ENCODE measurements at regions not wholly inside any gene's neighbourhood (a gene's known extent, or its start where the extent isn't known, plus 50 kb on each side); places are given as distances from the start of the nearest gene placed in this dataset.
A peak's percentile ranks its signal among the peaks of the same experiment; 100 is the strongest.

DNA sequence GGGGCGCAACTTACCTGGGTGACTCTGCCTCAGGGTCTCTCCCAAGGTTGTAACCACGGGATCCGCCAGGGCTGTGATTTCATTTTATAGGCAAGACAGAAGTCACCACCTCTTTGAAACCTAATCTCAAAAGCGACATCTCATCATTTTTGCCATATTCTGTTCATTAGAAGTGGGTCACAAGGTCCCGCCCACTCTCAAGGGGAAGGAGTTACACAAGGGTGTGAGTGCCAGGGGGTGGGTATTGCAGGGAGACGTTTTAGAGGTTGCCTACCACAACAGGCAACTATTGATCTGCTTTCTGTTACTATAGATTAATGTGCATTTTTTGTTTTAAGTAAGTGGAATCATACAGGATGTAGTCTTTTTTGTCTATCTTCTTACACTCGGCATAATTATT lies 56.6 kb upstream of the ADPGK start:
- no peak for TF ChIP-seq Cebpa-rat (IDR thresholded peaks at IDR 0.05)
- Histone ChIP-seq H3K27ac (no peak overlapping the region), H3K4me1 (peaks cover 0 to 8% (median 0%) of the 10 kb centered on the region in 10 experiments; a peak in 1 of 20 replicates), H3K9ac (no peak overlapping the region), H3K36me3 (no peaks in the 10 kb centered on the region), H3K4me3 (no peak overlapping the region), H3K9me3 (replicated peaks in 1 of 11) (no peaks in the 10 kb centered on the region), H4K20me1 (no peaks in the 10 kb centered on the region), H3K27me3 (no peaks in the 10 kb centered on the region), H3K4me2 (no peak overlapping the region)

DNA sequence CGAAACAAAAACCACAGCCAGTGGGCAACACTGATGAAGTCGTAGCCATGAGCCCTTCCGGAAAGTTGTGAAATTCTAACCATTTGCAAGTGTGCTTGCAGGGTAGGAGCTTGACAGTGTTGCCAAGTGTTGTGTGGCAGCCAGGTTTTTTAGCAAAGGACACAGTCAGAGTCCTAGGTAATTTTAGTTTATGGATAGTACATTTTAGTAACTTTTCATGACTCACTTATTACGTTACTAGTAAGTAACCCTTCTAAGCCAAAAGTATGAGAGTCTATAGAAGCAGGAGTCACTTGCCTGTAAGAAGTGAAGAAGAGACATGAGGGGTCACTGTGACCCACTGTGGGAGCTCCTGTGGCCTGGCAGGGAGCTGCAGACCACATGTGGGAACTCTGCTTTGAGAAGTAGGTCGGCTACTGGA lies 54.8 kb upstream of the ADPGK start:
- no peaks in the 10 kb centered on the region for H4K20me1 ChIP-seq
- H3K9ac ChIP-seq: no peak overlapping the region
- peak overlapping the region in 1 of 11 experiments; percentile 3; a peak in 2 of 22 replicates for H3K4me2 ChIP-seq
- H3K27me3 ChIP-seq: no peaks in the 10 kb centered on the region
- no peak overlapping the region for H3K4me3 ChIP-seq
- H3K27ac ChIP-seq: no peak overlapping the region
- H3K4me1 ChIP-seq: peaks cover 2 to 18% (median 7%) of the 10 kb centered on the region in 10 experiments; a peak in 18 of 20 replicates
- H3K9me3 ChIP-seq (replicated peaks in 1 of 11): no peaks in the 10 kb centered on the region
- no peaks in the 10 kb centered on the region for H3K36me3 ChIP-seq
- 0 out of 22 replicates have a peak, but pooled peaks of 2 of the 11 experiments have one; percentile 8 to 19 for TF ChIP-seq Cebpa-rat (IDR thresholded peaks at IDR 0.05)

DNA sequence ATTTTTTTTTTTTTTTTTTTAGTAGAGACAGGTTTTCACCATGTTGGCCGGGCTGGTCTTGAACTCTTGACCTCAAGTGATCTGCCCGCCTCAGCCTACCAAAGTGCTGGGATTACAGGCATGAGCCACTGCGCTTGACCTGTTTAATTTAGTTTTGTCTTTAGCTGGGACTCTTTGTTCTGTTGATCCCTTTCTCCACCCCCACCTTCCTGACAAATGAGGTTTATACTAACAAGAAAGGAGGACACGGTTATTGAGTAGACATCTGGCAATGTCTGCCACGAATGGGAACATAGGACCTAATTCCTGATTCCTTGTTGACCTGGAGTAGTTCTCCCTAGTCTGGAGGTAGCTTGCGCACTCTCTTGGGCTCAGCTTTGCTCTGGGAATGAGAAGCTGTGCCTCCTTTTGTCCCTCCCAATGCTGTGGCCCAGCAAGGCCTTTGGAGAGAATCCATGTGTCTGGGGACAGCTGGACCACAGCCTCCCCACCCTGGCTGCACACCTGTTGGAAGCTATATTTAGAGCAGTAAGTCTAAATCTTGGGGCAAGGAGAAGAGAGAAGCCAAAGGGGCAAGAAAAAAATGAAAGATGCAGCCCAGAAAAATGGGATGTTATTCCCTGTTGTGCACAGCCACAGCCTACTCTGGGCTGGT lies 53.2 kb upstream of the ADPGK start:
- TF ChIP-seq Cebpa-rat (IDR thresholded peaks at IDR 0.05): no peak
- H3K27me3 ChIP-seq: no peaks in the 10 kb centered on the region
- no peak overlapping the region for H3K9ac ChIP-seq
- no peaks in the 10 kb centered on the region for H3K36me3 ChIP-seq
- H3K4me3 ChIP-seq: no peak overlapping the region
- no peaks in the 10 kb centered on the region for H4K20me1 ChIP-seq
- no peaks in the 10 kb centered on the region for H3K9me3 ChIP-seq (replicated peaks in 1 of 11)
- no peak overlapping the region for H3K27ac ChIP-seq
- no peak overlapping the region for H3K4me2 ChIP-seq
- peaks cover 9 to 27% (median 12%) of the 10 kb centered on the region in 10 experiments; a peak in 19 of 20 replicates for H3K4me1 ChIP-seq

DNA sequence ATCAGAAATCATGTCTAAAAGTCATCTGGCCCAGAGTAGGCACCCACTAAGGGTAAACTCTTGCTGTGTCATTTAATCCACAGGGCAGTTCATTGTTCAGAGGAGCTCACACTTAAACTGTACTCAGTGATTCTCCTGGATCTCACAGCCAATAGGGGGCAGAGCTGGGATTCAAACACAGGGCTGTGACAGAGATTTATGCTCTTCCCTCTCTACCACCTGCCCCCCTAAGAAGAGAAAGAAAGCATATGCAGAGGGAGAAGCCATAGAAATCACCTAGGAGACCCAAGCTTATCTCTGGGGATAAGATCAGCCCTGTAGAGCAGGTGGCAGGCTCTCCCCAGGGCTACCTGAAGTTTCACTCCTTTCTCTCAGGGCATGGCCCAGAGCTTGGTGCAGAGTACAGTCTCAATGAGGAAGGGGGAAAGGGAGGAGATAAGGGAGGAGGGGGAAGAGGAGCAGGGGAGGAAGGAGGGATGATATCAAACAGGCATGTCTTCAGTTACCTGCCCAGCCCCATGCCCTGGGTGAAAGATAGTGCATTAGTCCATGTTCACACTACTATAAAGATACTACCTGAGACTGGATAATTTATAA lies 51.8 kb upstream of the ADPGK start:
- Histone ChIP-seq H3K36me3 (no peaks in the 10 kb centered on the region), H4K20me1 (no peaks in the 10 kb centered on the region), H3K27ac (no peak overlapping the region), H3K9ac (no peak overlapping the region), H3K4me2 (no peak overlapping the region), H3K4me3 (no peak overlapping the region), H3K4me1 (peaks cover 9 to 27% (median 12%) of the 10 kb centered on the region in 10 experiments; a peak in 19 of 20 replicates), H3K27me3 (no peaks in the 10 kb centered on the region), H3K9me3 (replicated peaks in 1 of 11) (no peaks in the 10 kb centered on the region)
- TF ChIP-seq Cebpa-rat (IDR thresholded peaks at IDR 0.05): no peak

DNA sequence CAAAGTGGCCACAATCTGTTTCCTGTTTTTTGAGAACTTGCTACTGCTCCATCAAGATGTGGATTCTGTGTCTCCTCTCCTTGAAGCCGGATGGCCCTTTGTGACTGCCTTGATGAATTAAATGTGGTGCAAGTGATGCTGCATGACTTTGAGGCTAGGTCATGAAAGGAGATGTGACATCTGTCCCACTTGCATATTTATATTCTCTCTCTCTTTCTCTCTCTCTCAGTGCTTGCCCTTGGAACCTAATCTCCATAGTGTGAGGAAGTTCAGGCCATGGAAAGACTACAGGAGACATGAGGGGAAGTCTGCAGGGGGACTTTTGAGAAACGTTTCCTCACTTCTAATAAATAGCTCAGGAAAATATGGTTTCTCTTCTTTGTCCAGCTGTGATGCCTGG lies 50.0 kb upstream of the ADPGK start:
- H3K4me3 ChIP-seq: no peak overlapping the region
- TF ChIP-seq Cebpa-rat (IDR thresholded peaks at IDR 0.05): no peak

More for the DNA sequence above, 50.0 kb upstream of the ADPGK start:
- H3K4me2 ChIP-seq: peak overlapping the region in 9 of 11 experiments; percentile 8 to 41 (median 30); a peak in 16 of 22 replicates
- H4K20me1 ChIP-seq: no peaks in the 10 kb centered on the region
- no peak overlapping the region for H3K9ac ChIP-seq
- H3K27ac ChIP-seq: no peak overlapping the region
- peaks cover 9 to 25% (median 12%) of the 10 kb centered on the region in 10 experiments; a peak in 19 of 20 replicates for H3K4me1 ChIP-seq
- H3K36me3 ChIP-seq: no peaks in the 10 kb centered on the region
- no peaks in the 10 kb centered on the region for H3K27me3 ChIP-seq
- no peaks in the 10 kb centered on the region for H3K9me3 ChIP-seq (replicated peaks in 1 of 11)

Data from BLaER1 treated with 17β-estradiol and CSF1 and Interleukin-3, amounts not matched to agents 10 nM and 100 nM (cell line).